SK-N-MC (cell line): ENCODE measurements at regions not wholly inside any gene's neighbourhood (a gene's known extent, or its start where the extent isn't known, plus 50 kb on each side); places are given as distances from the start of the nearest gene placed in this dataset.

Experiments used
- EZH2 ChIP-seq: fragments of 200-600 bp; sonication (generic); IDR thresholded peaks from one replicate; pipeline ENCODE4 v1.6.1; 2017; ENCODE audit warnings: antibody characterized with exemption
- FOXP2 ChIP-seq: optimal IDR thresholded peaks from 2 replicates; pipeline ENCODE3; 2011; ENCODE audit warnings: mild to moderate bottlenecking, moderate library complexity; ENCODE audit not compliant: insufficient read depth; ENCODE audit errors: extremely low read length, control extremely low read depth
- POLR2AphosphoS5 ChIP-seq: IDR thresholded peaks from 2 replicates; pipeline ENCODE4 v1.6.1; 2012; ENCODE audit warnings: mild to moderate bottlenecking, low read depth, low read length, borderline replicate concordance

DNA sequence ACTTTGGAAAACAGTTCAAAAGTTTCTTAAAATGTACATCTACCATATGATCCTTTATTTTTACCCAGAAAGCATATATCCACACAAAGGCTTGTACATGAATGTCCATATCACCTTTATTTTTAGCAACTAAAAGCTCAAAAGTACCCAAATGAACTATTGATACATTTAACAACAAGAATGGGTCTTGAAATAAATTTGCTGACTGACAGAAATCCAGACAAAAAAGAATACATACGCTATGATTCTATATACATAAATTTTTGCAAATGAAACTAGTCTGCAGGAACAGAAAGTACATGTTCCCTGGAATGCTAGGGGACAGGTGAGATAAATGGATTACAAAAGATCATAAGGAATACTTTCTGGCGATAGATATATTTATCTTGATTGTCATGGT, 96.3 kb upstream of the KYNU start:
- TF ChIP-seq EZH2 (no peak), POLR2AphosphoS5 (no peak), FOXP2 (no peak)
